NT2/D1 (cell line): ENCODE measurements at regions not wholly inside any gene's neighbourhood (a gene's known extent, or its start where the extent isn't known, plus 50 kb on each side); places are given as distances from the start of the nearest gene placed in this dataset.

Experiments
- DNase-seq: peaks from one replicate; pipeline ENCODE4 v3.0.0-alpha.2; 2011; ENCODE audit warnings: low read depth, low spot score
- H3K27me3 ChIP-seq: 2 replicates; pipeline ENCODE4 v1.6.0; 2011; ENCODE audit warnings: mild to moderate bottlenecking; ENCODE audit not compliant: insufficient read length, insufficient read depth
- H3K36me3 ChIP-seq: 2 replicates; pipeline ENCODE4 v1.6.1; 2011; ENCODE audit warnings: mild to moderate bottlenecking, low read length, mixed read lengths; ENCODE audit not compliant: insufficient read depth, insufficient read length
- H3K4me1 ChIP-seq: 2 replicates; pipeline ENCODE4 v1.5.1; 2011; ENCODE audit not compliant: insufficient read depth, insufficient read length
- H3K4me3 ChIP-seq: 2 replicates; pipeline ENCODE4 v1.5.1; 2011; ENCODE audit warnings: low read depth; ENCODE audit not compliant: insufficient read length
- H3K9ac ChIP-seq: 2 replicates; pipeline ENCODE4 v1.6.0; 2011; ENCODE audit warnings: low read depth; ENCODE audit not compliant: insufficient read length
- H3K9me3 ChIP-seq: 2 replicates; pipeline ENCODE4 v1.5.1; 2011; ENCODE audit warnings: mild to moderate bottlenecking, low read length; ENCODE audit not compliant: insufficient read depth
- SUZ12 ChIP-seq: IDR thresholded peaks from 2 replicates; pipeline ENCODE4 v1.6.1; 2011; ENCODE audit not compliant: insufficient read length, insufficient read depth; ENCODE audit errors: extremely low read depth
- YY1 ChIP-seq: IDR thresholded peaks from 2 replicates; pipeline ENCODE4 v1.6.1; 2011; ENCODE audit not compliant: insufficient read length, insufficient read depth
- ZNF274 ChIP-seq: IDR thresholded peaks from 2 replicates; pipeline ENCODE4 v1.6.1; 2011; ENCODE audit warnings: mild to moderate bottlenecking, low read depth, low read length

DNA sequence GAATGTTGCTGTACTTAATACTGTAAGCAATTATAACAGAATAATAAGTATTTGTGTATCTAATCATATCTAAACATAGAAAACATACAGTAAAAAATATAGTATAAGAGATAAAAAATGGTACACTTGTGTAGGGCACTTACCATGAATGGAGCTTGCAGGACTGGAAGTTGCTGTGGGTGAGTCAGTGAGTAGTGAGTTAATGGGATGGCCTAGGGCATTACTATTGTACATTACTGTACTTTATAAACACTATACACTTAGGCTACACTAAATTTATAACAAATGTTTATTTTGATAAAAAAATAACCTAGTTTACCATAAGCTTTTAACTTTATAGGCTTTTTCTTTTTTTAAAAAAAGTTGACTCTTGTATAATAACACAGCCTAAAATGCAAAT, 1071.2 kb upstream of the SEL1L start:
- Histone ChIP-seq H3K9me3 (no peaks in the 10 kb centered on the region), H3K27me3 (no peaks in the 10 kb centered on the region), H3K9ac (no peak overlapping the region), H3K36me3 (no peaks in the 10 kb centered on the region), H3K4me1 (no peaks in the 10 kb centered on the region), H3K4me3 (no peak overlapping the region)
- no peak for TF ChIP-seq YY1
- TF ChIP-seq ZNF274, result no peak
- no peak for TF ChIP-seq SUZ12
- DNase-seq, result no peak

DNA sequence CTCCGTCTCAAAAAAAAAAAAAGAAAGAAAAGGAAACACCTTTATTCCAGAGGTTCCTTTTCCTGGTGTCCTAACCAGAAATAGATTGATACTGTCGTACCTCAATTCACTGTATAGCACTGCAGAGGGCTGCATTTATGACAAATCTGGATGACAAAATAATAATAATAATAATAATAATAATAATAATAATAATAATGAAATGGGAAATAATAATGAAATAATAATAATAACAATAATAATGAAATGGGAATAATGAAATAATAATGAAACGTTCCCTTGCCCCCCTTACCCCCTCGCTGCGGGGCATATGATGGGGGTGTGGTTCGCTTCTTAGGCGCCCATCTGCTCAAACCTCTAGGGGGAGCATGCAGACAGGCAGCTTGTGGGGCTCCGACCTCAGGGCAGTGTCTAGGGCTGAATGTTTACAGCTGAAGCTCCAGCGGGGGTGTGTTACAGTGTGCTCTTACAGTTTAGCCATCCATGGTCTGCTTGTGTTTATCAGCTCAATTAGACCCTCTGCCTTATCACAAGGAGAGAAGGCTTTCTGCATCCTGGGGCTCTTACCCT, 1088.3 kb upstream of the SEL1L start:
- Histone ChIP-seq H3K4me1 (no peaks in the 10 kb centered on the region), H3K9ac (no peak overlapping the region), H3K27me3 (no peaks in the 10 kb centered on the region), H3K4me3 (no peak overlapping the region), H3K9me3 (no peaks in the 10 kb centered on the region), H3K36me3 (no peaks in the 10 kb centered on the region)
- TF ChIP-seq ZNF274 (no peak), YY1 (no peak), SUZ12 (no peak)
- DNase-seq, result no peak

DNA sequence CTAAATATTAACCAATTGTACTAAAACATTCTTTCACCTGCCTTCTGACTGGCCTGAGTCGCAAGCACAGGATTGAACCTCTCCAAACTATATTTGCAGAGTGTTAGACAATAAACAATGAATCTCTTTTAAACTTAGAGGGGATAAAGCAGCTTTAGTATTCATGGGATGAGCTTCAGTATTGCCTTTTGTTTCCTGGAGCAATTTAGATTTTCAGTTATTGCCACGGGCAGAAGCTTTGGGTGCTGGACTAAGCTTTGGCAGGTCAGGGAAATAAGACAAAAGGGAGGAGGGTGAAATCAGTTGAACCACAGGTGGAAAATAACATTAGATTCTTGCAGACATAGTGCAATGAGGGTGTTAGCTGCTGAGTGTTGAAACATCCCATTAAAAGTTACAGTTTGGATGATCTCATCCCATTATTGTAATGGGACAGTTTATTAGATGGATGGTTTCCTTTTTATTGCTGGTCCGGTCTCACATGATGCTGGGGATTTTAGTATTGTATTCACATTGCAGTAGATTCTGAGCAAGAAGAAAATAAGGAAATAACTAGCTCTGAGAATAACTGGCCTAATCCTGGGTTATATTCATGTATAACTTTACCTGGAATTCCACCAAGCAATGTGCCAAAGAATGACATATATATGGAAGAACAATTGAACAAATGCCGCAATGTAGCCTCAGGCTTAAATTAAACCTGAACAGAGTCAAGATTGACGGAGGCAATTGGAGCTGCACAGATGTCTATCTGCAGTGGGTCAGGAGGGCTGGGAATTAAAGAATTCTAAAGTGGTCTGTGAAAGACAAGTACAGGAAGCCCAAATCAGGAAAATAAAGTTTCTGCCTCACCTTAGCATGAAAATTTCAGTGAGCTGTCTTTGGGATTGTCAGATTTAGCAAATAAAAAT, 1092.8 kb upstream of the SEL1L start:
- H3K4me1 ChIP-seq, result no peaks in the 10 kb centered on the region
- DNase-seq, result no peak

DNA sequence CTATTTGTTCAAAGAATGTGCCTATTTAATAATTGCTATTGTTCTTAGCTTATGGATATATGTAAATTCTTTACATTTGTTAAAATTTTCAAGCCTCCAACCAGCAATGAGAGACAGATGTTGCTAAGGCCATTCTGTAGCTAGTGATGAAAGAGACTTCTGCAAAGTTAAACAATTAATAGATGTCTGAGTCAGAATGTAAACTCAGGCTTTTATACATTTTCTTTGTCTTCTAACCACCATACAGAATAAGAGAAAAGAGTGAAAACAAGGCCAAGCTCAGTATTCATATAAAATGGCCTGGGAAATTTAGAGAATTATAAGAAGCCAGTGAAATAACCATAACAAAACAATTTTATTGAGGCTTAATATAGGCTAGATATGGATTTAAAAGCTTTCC, 1102.3 kb upstream of the SEL1L start:
- H3K9ac ChIP-seq, result no peak overlapping the region
- no peaks in the 10 kb centered on the region for H3K9me3 ChIP-seq
- H3K4me1 ChIP-seq, result no peaks in the 10 kb centered on the region
- H3K27me3 ChIP-seq, result no peaks in the 10 kb centered on the region
- DNase-seq, result no peak
- TF ChIP-seq SUZ12 (no peak), ZNF274 (no peak), YY1 (no peak)
- no peaks in the 10 kb centered on the region for H3K36me3 ChIP-seq
- H3K4me3 ChIP-seq, result no peak overlapping the region

More for the DNA sequence above, 1092.8 kb upstream of the SEL1L start:
- Histone ChIP-seq H3K36me3 (no peaks in the 10 kb centered on the region), H3K4me3 (no peak overlapping the region), H3K9ac (no peak overlapping the region), H3K9me3 (no peaks in the 10 kb centered on the region), H3K27me3 (no peaks in the 10 kb centered on the region)
- TF ChIP-seq YY1, result no peak
- no peak for TF ChIP-seq SUZ12
- TF ChIP-seq ZNF274, result no peak

DNA sequence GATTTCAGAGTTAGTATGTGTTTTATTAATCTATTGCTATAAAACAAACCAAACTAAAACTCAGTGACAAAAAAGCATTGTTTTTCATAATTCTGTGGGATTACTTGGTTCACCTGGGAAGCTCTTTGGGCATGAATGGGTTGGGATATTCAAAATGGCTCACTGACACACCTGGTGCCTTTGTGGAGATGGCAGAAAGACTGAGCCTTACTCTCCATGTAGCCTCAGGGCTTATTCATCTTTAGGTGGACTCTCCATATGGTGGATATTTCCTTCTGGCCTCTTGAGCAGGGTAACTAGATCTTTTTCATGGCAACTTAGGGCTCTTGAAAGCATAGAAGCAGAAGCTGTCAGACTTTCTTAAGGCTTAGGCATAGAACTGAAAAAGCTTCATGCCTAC, 1102.8 kb upstream of the SEL1L start:
- H3K4me3 ChIP-seq, result no peak overlapping the region
- no peaks in the 10 kb centered on the region for H3K36me3 ChIP-seq
- H3K27me3 ChIP-seq, result no peaks in the 10 kb centered on the region
- no peak for TF ChIP-seq YY1
- no peak for TF ChIP-seq SUZ12
- TF ChIP-seq ZNF274, result no peak
- no peaks in the 10 kb centered on the region for H3K9me3 ChIP-seq
- H3K4me1 ChIP-seq, result no peaks in the 10 kb centered on the region
- DNase-seq, result no peak
- no peak overlapping the region for H3K9ac ChIP-seq

DNA sequence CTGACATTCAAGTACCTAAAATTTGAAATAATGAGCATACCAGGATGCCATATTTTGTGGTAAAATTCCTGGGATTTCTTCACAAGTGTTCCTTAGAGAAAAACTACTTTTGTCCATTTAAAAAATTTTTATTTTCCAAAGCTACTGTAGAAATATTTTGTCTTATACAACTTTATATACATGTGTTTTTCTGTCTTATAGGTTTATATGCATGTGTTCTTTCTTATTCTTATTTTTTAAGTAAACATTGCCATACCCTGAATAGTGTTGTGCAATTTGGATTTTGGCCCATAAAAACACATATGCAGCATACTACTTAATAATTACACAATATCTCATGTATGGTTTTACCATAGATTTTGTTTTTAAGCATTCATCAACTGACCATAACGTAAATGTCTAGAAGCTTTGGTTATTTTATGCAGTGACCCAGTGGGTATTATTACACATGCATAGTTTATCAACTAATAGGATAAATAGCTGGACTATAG, 1107.4 kb upstream of the SEL1L start:
- Histone ChIP-seq H3K9me3 (no peaks in the 10 kb centered on the region), H3K36me3 (no peaks in the 10 kb centered on the region), H3K9ac (no peak overlapping the region), H3K4me1 (no peaks in the 10 kb centered on the region), H3K27me3 (no peaks in the 10 kb centered on the region), H3K4me3 (no peak overlapping the region)
- no peak for TF ChIP-seq YY1
- TF ChIP-seq ZNF274, result no peak
- TF ChIP-seq SUZ12, result no peak
- DNase-seq, result no peak

DNA sequence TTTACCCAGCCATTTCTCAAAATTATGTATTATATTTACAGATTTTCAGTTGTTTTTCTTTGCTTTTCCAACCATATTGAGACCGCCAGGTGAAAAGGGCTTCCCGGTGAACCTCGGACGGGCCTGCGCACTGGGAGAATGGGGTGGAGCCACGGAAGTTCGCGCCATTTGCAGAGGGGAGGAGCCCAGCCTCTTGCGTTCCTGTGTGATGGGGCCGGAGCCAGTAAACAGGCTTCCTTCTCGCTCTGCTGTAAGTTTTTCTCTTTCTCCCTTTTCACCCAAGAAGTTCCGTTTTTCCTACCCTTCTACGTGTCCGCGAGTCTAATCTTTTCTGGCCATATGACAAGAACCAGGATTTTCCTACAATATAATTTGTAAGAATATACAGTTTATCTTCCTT, 1108.8 kb upstream of the SEL1L start:
- no peak overlapping the region for H3K9ac ChIP-seq
- TF ChIP-seq ZNF274 (no peak), YY1 (no peak), SUZ12 (no peak)
- no peaks in the 10 kb centered on the region for H3K27me3 ChIP-seq
- H3K4me3 ChIP-seq, result peak overlapping the region; percentile 26
- peak; percentile 32 for DNase-seq
- no peaks in the 10 kb centered on the region for H3K9me3 ChIP-seq
- no peaks in the 10 kb centered on the region for H3K4me1 ChIP-seq
- H3K36me3 ChIP-seq, result no peaks in the 10 kb centered on the region
